GM12892 (cell line): ENCODE measurements at regions not wholly inside any gene's neighbourhood (a gene's known extent, or its start where the extent isn't known, plus 50 kb on each side); places are given as distances from the start of the nearest gene placed in this dataset.

Source experiments
- DNase-seq: peaks from one replicate; pipeline ENCODE4 v3.0.0; 2011; ENCODE audit not compliant: insufficient read length
- FAIRE-seq: peaks from 2 replicates; lab custom pipeline; 2011; peaks lifted over from hg19 to GRCh38; lab: Jason Lieb, UNC
- POLR2A ChIP-seq: IDR thresholded peaks from 2 replicates; pipeline ENCODE4 v1.6.1; 2011; ENCODE audit warnings: low read depth, low read length, control low read depth
- POLR2AphosphoS5 ChIP-seq: IDR thresholded peaks from 2 replicates; pipeline ENCODE4 v1.6.1; 2011; ENCODE audit warnings: low read depth, low read length, control low read depth
- TAF1 ChIP-seq: IDR thresholded peaks from 2 replicates; pipeline ENCODE4 v1.6.1; 2011; ENCODE audit warnings: low read depth, mild to moderate bottlenecking, control low read depth, low read length, borderline replicate concordance

DNA sequence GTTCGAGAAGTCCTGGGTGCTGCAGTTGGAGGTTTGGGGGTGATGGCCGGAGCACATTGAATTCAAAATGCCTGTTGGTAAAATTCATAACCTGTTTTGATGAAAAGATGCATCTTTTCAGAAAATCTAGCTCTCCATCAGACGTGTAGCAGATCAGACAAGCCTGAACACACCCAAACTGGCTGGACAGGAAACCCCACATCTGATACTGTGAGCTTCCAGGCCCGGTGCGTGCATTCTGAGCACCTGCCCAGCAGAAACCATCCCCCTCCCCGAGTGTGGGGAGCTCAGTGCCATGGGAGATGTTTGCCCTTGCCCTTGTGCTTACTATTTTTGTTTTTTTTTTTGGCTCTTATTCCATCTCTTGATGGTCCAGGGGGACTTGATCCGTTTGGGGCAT, 417.1 kb downstream of the TCERG1L start:
- no peak for DNase-seq
- no peak for TF ChIP-seq POLR2A
- no peak for FAIRE-seq

DNA sequence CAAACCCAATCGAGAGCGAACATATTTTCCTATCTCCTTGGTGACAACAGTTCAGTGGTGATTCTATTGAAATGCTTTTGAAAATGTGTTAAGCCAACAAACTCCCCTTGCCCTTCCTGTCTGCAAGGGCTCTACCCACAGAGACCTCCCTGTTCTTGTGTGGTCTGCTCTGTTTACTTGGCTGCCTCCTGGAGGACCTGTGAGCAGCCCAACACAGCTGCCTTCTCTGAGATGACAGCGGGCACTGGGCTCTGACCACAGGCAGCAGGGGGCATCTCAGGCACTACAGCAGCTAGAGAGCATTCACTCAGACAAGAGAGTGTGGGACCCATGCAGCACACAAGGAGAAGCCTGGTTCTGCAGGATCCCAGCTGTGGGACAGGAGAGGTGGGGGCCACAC, 416.4 kb downstream of the TCERG1L start:
- no peak for FAIRE-seq
- TF ChIP-seq POLR2AphosphoS5 (no peak), TAF1 (no peak), POLR2A (no peak)
- DNase-seq = no peak

DNA sequence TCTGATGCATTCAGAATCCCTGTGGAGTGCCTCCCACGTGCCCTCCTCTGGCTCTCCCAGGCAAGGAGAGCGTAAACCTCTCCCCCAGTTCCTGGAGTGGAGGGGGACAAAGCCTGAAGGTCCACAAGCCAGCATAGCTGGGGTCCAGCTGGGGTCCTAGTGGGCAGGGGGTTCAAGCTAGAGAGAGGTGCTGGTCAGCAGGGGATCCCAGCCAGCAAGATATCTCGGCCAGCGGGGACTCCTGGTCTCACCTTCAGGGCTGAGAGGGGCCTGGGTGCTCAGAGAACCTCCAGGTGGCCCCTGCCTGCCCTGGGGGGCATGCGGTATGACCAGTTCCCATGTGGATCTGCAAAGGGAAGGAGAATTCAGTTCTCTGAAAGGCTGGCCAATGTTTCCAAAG, 413.7 kb downstream of the TCERG1L start:
- TF ChIP-seq POLR2A = no peak
- no peak for TF ChIP-seq TAF1
- TF ChIP-seq POLR2AphosphoS5 = no peak
- DNase-seq = no peak
- no peak for FAIRE-seq

DNA sequence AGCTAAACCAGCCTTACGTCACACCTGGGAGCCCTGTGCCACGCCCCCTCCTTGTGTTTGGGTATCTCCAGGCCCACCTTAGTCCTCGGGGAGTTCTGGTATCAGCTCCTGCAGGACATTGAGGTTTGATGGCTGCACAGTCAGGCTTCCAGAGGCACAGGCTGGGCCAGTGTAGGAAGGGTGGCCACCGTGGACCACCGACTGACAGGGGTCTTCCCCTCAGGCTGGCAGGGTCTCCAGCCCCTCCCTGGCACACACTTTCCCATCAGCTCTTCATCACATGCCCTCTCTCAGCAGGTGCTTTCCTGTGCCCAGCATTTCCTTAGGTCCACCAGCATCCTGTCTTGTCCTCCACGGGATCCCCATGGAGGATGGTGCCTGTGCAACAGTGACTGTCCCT, 413.1 kb downstream of the TCERG1L start:
- no peak for TF ChIP-seq TAF1
- no peak for TF ChIP-seq POLR2AphosphoS5
- TF ChIP-seq POLR2A = no peak
- FAIRE-seq (no peak), DNase-seq (no peak)

DNA sequence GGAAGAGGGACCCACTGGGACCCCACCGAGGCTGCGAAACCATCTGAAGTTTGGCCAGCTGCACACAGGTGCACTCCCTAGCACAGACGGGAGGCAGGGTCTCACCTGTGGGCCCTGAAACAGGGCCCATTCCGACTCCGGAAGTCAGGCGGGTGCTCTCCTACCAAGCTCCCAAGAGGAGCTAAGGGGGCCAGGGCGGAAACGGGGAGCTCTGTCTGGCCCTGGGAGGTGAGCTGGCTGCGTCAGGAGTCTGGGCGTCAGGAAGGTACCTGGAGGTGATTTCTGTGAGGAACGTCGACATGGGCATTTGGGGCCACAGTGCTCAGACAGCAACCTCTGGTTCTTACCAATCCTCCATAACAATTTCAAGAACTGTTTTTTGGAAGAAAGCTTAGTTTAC, 411.7 kb downstream of the TCERG1L start:
- FAIRE-seq (no peak), DNase-seq (no peak)
- TF ChIP-seq POLR2AphosphoS5 (no peak), TAF1 (no peak), POLR2A (no peak)

DNA sequence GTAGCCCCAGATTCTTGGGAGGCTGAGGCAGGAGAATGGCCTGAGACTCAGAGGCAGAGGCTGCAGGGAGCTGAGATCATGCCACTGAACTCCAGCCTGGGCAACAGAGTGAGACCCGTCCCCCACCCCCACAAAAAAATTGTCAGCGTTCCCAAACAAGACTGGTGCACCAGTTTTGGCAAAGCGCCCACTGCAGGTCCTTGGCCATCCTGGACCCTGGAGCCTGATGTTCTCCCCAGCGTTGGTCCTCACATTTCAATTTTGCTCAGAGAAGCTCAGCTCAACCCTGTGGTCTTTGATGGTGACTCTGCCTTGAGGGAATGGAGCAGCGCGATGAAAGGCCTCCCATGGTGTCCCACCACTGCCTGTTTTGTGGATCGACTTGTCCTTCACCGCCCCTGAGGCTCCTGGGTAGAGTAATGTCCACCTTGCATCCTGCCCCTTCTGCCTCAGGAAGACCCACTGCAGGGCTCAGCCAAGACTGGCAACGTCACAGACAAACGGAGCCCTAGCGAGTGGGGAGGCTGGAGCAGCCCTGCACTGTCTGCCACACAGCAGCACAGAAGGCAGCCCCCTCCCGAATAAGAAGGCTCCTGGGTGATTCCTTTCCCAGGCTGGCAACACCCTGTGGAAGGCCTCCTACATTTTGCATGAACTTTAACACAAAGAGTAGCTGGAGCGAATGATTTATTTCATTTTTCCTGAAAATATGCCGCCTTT, 410.9 kb downstream of the TCERG1L start:
- FAIRE-seq = no peak
- TF ChIP-seq TAF1 = no peak
- TF ChIP-seq POLR2A = no peak
- TF ChIP-seq POLR2AphosphoS5 = no peak

DNA sequence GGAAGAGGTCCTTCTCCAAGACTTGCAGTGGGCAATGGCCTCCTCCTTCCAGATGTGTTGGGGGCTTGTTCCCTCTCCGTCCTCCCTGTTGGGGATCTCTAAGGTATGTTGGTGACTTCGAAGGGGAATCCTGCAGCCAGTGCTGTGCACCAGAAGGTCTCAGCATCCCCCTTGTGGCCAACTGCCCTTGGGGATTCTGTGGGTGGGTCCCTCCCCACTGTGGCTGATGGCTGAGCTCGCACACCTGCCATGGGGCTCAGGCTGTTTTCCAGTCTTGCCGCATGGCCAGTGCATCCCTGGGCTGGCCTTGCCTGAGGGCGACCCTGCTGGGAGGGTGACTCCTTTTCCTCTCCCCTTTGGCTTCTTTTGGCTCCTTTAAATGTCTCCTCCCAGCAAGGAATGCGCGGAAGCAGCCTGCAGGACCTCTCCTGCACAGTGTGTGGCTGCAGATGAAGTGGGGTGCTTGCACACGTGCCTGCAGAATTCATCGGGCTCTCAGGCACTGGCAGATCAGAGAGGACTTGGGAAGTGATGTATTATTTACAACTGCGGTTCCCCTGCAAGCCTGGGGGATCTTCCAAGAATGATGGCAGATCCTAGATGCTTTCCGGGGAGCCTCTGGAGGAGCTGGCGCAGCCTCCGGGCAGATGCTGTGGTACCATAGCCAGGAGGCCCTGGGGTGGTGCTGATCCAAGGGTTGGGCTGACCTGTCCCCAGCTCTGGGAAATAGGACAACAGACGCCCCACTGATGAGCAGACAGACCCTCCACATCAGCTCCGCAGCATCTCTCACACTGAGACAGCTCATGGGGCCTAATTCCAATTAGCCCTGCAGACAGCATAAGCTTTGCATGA, 410.0 kb downstream of the TCERG1L start:
- TF ChIP-seq TAF1 = no peak
- TF ChIP-seq POLR2AphosphoS5 = no peak
- no peak for TF ChIP-seq POLR2A
- FAIRE-seq (no peak), DNase-seq (no peak)

More for the DNA sequence above, 410.9 kb downstream of the TCERG1L start:
- DNase-seq = no peak

DNA sequence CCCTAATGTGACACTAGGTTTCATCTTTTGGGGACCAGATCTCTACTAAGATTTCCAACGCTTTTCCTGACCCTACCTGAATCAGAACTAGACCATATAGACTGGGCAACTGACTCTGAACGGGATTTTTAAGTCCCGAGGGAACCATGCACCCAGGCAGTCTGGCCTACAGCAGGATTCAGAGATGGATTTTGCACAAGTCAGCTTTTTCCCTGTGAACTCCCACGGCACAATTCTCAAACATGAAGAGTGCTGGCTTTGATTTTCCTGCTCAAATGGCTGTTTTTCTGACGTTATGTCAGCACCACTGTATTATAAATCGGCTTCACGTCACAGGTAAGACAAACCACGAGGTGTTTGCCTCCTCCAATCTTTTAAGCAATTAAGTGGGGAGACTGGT, 409.1 kb downstream of the TCERG1L start:
- FAIRE-seq = no peak

DNA sequence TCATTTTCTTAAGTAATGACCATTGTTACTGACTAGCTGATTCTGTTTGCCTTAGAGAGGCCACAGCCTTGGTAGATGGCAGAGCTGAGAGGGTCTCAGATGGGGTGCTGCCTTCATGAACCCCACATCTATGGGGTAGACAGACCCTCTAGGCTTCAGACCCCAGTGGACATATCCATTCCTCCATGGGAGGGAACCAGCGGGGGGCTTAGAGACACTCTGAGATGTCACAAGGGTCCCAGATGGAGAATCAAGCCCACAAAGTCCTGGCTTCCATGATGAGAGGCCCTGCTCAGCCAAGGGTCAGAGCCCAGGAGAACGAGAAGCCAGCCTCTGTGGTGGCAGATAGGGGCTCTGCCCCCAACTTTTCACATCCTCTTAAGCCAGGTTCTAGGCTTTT, 408.6 kb downstream of the TCERG1L start:
- FAIRE-seq = no peak
- DNase-seq = no peak
- no peak for TF ChIP-seq TAF1
- TF ChIP-seq POLR2A = no peak
- TF ChIP-seq POLR2AphosphoS5 = no peak

More for the DNA sequence above, 409.1 kb downstream of the TCERG1L start:
- DNase-seq = no peak
- no peak for TF ChIP-seq TAF1
- TF ChIP-seq POLR2A = no peak
- no peak for TF ChIP-seq POLR2AphosphoS5

DNA sequence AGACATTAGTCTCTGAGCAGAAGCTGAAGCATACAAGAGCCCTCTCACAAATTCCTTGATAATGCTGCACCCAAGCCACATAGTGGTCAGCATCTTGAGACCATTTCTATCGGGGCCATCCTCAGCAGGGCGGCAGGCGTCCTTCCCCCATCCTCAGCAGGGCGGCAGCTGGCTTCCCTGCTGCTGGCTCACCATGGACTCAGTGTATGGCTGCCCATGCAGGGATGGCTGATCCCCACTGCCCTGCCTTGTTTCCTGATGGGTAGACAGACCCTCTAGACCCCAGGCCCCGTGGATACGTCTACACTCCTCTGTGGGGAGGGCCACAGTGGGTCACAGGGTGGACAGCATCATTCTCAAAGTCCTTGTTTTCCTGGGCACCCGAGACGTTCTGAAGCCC, 406.8 kb downstream of the TCERG1L start:
- DNase-seq = no peak
- no peak for TF ChIP-seq POLR2AphosphoS5
- no peak for TF ChIP-seq POLR2A
- no peak for TF ChIP-seq TAF1
- no peak for FAIRE-seq

DNA sequence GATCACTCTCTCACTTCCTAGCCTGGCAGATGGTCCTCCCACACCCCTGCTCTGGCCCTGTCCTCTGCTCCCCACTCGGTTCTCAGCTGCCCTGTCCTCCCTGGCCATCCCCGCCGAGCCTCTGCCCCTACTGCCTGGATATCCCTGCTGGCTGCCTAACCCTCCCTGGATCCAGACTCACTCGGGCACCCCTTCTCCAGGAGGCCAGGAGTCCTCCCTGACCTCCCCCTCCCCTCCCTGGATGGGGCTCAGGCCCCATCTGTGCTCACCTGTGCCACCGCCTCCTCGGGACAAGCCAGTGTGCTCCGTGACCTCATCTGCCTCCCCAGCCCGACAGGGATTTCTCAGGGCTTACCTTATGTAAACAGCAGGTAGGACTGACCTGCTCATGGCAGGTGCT, 406.1 kb downstream of the TCERG1L start:
- DNase-seq (no peak), FAIRE-seq (no peak)
- TF ChIP-seq TAF1 (no peak), POLR2AphosphoS5 (no peak), POLR2A (no peak)

DNA sequence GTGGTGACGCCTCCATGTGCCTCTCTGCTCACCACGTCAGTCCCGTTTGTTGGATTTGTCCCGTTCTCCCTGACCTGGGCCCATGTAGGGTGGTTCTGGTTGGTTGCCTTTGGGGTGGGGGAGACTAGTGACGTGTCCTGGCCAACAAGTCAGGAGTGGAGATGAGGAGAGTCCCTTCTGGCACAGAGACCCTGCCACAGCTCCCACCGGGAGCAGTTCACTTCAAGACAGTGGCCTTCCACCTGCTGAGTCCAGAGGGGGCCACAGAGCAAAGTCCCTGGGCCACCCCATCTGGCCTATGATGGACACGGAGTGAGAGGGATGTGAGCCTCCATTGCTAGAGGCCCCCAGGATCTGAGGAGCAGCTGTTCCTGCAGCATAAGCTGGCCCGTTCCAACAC, 405.6 kb downstream of the TCERG1L start:
- no peak for DNase-seq
- TF ChIP-seq POLR2A (no peak), POLR2AphosphoS5 (no peak), TAF1 (no peak)
- no peak for FAIRE-seq
